ENCODE measurements at regions not wholly inside any gene's neighbourhood (a gene's known extent, or its start where the extent isn't known, plus 50 kb on each side); places are given as distances from the start of the nearest gene placed in this dataset.

DNA sequence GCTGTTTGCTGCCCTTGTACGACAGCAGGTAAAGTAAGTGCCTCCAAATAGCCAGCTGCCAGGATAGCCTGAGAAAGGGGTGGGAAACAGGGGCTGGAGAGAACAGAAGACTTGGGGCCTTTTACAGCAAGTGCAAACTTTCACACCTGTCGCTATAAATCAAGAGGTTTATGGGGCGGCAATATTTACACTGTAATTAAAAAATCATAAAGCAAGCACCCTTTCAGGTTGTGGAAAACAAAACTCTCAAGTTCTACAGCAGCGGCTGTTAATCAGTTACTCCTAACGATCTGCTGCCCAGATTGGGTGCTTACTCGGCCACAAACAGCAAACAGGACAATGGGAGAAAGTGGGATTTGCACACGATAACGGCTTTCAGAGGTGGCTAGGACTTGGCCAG, 359.5 kb upstream of the ETAA1 start:
- no peak for DNase-seq

DNA sequence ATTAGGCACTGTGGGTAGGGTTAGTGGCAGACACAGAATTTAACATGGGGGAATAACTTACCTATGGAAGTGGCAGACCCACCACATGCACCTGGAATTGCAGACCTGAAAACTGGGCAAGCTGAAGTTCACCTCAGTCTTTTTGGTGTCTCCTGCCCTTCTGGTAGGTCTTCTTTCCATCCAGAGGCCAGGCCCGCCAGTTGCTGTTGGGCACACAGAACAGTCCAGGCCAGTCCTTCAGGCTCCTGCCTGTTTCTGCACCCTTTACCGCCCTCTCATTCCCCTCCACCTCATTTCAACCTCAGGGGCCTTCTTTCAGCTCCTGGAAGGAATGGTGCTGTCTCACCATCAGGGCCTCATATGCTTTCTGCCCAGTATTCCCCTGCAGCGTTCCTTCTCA, 358.9 kb upstream of the ETAA1 start:
- no peak for DNase-seq

DNA sequence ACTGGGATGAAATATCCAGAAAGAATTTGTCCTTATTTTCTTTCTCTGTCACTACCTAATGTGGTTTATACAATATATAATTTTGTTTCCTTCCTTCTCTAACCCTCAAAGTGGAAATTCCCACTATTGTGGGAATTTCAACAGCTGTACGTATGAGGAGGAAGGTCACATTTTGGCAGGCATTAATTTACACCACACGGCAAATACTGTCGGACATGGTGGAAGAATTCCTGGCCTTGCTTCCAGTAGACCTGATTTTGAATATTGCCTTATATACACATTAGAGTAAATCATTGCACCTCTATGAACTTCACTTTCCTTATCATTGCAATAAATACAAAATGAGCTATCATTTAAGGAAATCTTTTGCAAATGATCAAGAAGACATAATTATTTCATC, 358.1 kb upstream of the ETAA1 start:
- DNase-seq: no peak

DNA sequence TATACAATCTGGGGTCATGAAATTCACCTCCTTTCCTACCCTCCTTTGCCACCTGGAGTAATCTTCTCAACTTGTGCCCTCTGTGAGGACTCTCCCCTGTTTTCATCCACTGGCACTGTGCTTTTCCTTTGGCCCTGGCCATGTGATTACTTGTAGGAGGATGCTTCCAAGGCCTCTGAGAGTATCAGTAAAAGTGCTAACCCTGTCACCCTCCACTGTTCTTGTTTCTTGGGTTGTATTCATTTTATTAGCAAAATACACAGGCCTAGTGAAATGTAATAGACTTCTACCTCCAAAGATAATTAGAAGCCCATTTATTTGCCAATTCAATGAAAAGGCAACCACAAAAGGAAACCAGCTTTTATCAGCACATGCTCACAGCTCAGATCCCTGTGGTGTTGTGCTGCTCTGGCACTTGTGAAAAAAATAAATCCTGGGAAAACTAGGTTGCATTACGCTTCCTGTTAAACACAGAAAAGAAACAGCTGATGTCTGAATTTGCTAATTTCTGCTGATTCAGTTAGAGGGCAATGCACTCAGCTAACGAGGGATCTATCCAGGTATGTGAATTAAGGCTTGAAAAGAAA, 357.5 kb upstream of the ETAA1 start:
- no peak for DNase-seq

DNA sequence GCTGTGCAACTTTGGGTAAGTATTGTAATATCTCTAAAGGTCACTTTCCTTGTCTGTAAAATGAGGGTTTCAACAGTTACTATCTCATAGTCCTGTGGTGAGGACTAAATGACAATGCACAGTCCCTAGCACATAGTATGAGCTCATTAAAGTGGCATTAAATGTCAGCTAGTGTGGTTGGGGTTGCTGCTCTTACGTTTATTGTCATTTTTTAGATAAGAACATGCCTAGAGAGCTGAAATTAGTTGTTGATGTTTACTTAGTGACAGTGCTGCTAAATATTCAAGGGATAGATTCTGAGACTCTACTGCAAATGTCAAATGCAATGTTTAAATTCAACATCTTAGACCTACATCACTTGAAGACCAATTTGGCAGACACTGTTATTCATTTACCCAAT, 356.1 kb upstream of the ETAA1 start:
- no peak for DNase-seq

DNA sequence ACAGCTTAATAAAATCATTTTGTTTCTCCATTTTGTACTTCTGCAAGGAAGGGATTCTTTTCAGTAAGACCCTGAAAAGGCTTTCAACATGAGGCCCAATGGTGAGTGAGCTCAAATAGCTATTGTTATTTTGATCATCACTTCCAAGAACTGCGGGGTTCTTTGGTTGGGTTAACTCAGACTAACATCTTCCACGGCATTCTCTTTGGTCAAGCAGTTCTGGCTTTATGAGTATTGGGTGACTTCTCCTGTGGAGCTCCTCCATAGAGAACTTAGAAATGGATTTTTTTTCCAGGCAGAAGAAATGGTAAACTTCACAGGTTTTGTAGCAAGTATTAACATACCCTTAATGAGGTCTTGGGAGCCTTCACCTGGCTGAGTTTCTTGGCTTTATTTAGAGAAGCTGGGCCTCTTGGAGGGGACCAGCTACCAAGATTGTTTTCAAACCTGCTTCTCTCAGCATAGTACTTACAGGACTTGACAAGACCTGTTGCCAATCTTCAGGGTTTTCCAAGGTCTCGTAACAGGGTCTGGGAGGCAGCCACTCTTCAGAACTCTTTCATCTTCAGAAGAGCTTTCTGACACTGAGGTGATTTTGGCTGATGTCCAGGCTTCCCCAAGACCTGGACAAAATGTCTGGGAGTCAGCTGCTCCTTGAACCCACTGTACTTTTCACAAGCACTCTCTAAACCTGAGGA, 353.2 kb upstream of the ETAA1 start:
- no peak for DNase-seq

DNA sequence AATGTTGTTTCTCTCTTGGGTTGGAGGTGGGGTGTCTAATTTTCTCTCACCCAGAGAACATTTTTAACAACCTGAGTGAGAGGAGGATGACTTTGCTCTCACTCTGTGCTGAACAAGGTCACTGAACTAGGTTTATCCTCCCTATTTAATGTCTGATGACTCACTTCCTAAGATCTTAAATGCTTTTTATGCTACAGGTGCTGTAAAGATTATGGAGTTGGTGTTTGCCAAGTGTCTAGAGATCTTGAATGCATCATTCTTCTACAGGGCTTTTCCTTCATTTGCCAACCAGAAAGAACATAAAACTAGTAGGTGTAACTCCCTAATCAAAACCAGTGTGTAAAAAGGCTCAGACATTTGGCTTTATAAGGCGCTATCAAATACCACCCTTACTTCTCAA, 350.5 kb upstream of the ETAA1 start:
- DNase-seq: no peak

DNA sequence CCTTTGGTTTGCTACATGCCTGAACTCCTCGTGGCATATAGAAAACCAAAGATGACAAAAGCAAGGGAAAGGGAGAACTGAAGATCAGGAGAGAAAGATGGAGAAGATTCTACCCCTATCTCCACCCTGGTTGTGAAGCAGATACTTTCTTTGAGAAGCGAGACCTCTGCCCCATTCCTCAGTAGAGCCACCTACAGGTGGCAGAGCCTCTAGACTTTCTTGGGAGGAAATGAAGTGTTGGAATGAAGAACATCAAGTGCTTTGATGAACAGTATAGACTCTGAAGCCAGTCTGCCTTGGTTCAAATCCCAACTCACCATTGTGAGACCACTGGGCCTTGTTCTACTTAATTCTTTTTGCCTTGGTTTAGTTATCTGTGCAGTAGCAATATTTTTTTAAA, 348.8 kb upstream of the ETAA1 start:
- no peak for DNase-seq

DNA sequence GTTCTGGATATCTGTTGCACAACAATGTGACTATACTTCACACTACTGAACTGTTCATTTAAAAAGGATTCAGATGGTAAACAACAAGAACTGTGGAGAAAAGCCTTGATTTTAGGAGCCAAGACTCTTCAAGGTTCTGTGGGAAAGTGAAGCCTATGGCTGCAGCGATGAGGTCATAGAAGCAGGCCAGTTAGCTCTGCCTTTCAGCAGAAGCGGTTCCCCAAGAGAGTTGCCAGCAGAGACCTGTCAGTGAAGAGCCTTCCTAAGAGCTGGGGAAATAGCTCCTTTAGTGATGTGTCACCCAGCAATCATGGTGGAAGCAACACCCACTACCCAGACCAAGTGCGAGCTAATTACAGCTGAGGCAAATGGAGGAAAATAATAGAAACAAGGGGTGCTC, 346.5 kb upstream of the ETAA1 start:
- DNase-seq: no peak

DNA sequence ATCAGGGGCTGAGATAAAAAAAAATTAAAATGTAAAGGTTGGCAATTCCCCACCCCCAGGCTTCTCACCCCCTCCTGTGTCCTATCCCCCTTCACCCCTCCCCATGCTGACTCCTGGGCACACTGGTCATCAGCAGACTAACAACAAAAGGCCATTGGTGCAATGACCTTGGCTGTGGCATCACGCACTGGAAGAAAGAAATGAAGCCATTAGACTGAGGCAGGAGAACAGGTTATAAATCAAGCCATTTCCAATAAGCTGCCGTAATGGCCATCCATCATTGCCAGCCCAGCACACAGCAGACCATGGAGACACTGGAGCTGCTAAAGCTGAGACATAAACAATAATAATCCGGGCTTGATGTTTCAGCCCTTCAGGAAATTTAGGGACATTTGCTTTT, 342.4 kb upstream of the ETAA1 start:
- no peak for DNase-seq

DNA sequence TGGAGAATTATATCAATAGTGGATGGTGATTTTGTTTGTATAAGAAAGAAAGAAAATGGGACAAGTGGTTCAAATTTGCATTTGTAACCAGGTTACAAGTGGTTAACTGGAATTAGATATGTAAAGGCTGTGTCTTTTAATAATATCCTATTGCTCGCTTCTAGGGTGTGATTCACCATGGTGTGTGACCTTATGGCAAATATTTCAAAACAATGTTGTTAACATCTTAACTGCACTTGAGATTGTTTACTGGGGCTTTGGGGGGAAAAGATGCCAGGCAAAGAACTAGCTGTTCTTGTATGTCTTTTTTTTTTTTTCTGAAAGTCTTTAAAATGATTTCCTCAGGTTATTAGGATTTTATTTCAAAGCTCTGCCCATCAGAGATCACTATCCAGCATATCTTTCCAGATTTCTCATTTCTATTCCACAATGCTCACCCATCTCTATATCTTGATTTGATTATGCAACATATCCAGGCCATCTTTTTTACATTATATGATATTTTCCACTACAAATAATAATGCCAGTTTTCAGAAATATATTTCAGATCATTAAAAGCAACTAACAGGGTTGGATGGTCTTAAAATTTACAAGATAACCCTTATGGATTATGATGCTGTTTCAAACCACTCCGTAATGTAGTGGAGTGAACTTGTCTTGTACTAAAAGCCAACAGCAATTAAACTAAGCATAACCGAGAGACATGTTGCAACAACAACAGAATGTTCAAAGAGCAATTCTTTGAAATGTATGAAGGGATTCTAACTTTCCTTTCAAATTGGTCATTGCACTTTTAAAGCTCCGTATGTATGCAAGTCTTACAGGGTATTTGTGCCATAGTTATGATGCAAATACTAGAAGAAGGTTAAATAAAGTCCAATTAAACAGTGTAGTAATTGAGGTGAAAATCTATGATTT, 341.5 kb upstream of the ETAA1 start:
- no peak for DNase-seq

DNA sequence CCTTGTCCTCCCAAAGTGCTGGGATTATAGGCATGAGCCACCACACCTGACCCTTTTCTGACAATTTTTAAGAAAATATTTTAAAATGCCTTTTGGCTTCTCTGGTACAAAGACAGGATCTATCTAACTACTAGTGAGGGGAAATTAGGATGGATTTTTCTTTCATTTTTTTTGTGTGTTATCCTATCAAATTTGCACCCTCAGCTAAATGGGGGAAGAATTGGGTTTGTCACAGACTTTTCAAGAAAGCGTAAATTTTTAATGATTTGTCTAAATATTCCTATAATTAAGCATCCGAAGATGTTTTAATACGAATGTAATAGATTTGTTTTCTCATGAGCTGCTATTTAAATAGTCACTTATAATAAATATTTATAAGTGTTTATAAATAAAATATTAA, 340.0 kb upstream of the ETAA1 start:
- no peak for DNase-seq

DNA sequence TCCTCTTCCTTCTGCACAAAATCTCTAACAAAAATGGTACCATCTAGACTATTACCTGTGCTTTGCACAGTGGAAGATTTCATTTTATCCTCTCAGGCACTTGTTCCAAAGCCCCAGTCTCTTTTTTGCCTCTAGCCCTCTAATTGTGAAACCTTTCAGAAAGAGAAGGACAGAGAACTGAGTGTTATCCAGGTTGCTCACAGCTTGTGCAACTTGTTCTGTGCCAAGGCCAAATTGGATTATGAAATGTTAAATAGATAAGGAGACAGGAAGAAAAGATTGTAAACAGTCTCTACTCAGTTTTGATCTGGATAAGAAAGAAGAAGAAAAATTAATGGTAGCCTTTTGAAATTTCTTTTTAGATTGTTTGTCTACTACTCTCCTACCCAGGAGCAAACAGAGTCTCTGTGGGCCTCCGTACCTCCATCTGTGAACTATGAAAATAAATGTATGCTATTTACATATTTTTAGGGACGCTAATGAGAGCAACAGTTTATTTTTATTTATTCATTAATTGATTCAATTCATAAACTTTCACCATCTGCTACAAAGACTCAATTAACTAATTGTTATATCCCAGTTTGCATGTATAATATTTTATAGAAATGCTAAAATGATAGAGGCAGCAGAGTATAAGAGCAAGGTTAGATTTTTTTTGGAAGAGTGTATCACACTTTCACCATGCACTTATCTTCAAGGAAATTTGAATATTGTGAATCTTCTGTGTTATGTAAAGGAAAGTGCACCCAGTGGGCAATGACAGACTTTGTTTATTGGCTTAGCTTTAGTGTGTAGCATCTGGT, 339.0 kb upstream of the ETAA1 start:
- no peak for DNase-seq

DNA sequence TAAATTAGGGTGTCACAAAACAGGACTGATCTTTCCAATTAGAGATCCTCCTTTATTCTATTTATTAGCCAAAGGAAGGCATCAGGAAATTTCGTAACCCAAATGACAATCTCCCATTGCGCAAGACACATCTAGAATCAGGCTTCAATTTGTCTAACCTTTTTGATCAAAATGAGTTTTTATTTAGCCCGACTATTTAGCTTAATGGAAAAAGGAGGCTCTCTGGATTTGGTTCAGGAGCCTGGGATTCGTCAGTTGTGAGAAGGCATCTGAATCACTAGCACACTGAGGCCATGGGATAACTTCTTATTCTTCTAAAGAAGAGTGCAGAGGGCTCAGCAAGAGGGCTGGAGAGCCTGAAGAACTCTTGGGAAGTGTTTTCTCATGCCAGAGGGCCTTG, 332.1 kb upstream of the ETAA1 start:
- DNase-seq: no peak

DNA sequence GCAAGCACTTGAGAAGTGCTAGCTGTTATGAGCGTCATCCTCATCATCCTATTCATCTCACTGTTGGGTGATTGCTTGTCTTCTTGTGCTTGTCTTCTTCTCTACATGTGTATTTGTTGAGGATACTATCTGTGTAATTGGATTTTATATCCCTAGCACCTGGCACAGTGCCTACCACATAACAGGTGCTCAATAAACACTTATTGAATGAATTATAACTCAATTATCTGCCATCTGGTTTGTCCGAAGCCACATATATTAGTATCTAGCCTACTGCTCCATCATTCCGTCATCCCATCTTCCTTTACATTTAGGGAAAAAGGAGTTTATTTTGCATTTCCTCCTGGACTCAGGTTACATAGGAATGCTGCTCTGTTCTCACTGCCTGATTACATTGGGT, 330.4 kb upstream of the ETAA1 start:
- no peak for DNase-seq

DNA sequence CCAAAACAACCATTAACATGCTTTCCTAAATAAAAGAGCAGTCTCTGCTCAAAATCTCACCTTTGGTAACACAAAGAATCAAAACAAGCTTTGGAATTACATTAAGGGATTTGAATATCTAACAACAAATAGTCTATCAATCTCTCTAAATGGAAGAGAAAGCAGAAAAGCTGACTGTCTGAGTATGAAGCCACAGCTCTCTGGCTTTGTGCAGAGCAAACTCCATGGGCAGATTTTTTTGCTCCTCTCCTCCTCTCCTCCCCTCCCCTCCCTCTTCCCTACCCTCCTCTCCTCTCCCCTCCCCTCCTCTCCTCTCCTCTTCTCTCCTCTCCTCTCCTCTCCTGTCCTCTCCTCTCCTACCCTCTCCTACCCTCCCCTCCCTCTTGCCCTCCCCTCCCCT, 329.5 kb upstream of the ETAA1 start:
- no peak for DNase-seq

DNA sequence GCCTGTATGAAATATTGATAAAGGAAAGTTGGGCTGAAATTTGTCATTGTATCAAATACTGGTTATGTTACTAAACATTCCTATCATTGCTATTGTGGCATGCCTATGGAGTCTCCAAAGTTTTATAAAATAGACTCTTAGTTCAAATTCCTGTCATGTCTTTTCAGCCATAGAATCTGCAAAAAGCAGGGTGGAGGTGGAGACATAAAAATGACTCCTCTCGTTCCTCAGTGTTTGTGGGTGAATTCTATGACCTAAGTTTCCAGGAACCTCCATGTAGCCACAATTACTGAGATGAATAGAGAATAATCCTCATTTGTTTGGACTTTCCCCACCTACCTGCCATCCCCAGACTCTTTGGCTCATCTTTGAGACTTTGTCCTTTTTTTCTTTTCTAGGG, 326.3 kb upstream of the ETAA1 start:
- no peak for DNase-seq

DNA sequence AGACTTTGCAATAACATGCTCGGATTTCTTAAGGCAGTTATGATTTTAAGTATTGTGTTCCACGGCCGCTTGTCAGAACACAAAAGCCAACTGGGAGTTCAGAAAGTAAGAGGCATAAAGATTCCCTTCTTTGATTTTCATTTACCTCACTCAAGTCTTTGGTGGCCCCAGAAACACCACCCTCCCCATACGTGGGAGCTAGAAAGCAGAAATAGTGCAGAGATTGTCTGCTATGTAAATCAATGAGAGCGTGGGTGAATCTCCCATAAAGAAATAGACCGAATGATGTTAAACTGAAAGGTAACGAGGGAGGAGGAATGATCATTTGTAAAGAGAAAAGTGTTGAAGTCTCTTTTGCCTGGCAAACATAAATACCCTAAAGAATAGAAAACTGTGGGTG, 322.1 kb upstream of the ETAA1 start:
- DNase-seq: no peak

DNA sequence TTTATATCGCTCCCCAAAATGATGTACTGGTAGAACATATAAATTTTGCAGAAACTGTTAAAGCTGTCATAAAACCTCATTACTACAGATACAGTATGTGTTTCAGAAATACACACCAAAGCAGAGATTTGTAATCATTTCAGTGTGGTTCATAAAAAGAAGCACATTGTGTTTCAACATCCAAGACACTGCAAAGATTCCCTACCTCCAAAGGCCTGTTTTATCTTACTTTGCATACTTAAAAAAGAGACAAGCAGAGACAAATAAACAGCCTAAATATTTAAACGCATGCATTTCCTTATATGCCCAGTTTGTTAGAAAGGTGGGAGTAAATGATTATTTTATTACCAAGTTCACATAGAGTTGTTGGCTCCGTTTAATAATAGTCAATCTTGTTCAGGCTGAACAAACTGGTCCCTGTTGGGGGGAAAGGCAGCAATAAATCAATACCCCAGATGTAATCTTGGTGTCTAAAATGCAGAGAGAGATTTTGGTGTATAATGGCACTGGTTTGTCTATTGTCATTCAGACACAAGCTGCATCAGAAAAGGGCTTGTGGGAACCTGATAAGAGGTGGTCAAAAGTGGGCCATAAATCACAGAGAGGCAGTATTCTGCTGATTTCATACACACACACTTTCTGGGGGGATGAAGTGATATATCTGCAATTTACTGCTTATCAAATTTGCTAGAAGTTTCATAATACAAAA, 321.4 kb upstream of the ETAA1 start:
- no peak for DNase-seq

DNA sequence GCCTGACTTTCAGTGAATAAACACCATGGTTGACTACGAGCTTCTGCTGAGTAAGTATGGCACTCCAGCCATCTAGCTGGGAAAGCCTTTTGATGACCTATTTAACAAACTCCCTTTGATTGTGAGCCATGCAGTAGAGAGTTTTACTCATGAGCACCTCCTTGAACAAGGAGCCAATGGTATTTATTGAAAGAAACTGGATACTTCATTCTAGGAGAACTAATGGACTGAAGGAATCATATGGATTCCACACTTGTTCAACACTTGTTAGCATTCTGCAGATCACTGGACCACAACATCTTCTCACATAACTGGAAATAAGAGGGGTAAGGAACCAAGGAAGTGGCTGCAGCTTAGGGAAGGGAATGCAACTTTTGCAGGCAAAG, 320.9 kb upstream of the ETAA1 start:
- no peak for DNase-seq

DNA sequence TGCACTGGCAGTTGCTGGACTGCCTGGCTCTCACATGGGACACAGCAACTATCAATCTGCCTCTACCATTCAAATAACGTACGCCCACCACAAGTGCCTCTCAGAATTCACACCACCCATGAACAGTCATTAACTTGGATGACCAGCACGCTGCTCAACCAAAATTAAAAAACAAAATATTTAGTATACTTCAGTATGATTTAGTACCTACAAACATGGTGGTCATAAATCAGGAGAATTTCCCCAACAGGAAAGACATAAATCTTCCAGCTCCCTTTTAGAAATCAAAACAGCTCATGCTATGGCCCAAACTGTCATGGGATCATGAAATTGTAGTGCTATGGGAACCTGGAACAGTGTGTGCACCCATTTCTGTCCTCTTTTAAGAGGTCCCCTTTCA, 317.4 kb upstream of the ETAA1 start:
- DNase-seq: no peak
